AG04450 (cell line): ENCODE measurements at regions not wholly inside any gene's neighbourhood (a gene's known extent, or its start where the extent isn't known, plus 50 kb on each side); places are given as distances from the start of the nearest gene placed in this dataset.
"Not testable (repeated sequence)": the region's sequence is repeated elsewhere in the genome, so short reads cannot be mapped to it uniquely, and the experiment has no call there.

Experiments
- CTCF ChIA-PET: fragments of 300-600, 350-600 bp; formaldehyde crosslinking; extraction: SDS; loops from one replicate; lab custom pipeline; 2022; ENCODE audit warnings: antibody characterized with exemption, inconsistent platforms; lab: Charles Lee
- POLR2A ChIA-PET: fragments of 350-600 bp; formaldehyde crosslinking; extraction: SDS; loops from one replicate; lab custom pipeline; 2021; ENCODE audit warnings: antibody characterized with exemption, inconsistent platforms; lab: Yijun Ruan, JAX
- DNase-seq: peaks from one replicate; pipeline ENCODE4 v3.0.0-alpha.2; 2011; ENCODE audit warnings: low read depth, low spot score
- H3K27ac ChIP-seq: one replicate; pipeline ENCODE4 v1.5.1; 2012; ENCODE audit warnings: low read depth, low read length, control low read depth
- H3K27me3 ChIP-seq: one replicate; pipeline ENCODE4 v1.6.0; 2012; ENCODE audit warnings: low read length; ENCODE audit not compliant: control insufficient read depth, insufficient read depth
- H3K4me3 ChIP-seq: 2 replicates; pipeline ENCODE4 v1.5.1; 2011; ENCODE audit warnings: mild to moderate bottlenecking, low read depth, low read length, control low read depth
- H3K9me3 ChIP-seq: 2 replicates; pipeline ENCODE4 v1.5.1; 2012; ENCODE audit warnings: low read length; ENCODE audit not compliant: control insufficient read depth, insufficient read depth
- CTCF ChIP-seq: IDR thresholded peaks from 2 replicates; pipeline ENCODE4 v1.5.1; 2011; ENCODE audit warnings: low read depth, low read length, control low read depth, inconsistent platforms

DNA sequence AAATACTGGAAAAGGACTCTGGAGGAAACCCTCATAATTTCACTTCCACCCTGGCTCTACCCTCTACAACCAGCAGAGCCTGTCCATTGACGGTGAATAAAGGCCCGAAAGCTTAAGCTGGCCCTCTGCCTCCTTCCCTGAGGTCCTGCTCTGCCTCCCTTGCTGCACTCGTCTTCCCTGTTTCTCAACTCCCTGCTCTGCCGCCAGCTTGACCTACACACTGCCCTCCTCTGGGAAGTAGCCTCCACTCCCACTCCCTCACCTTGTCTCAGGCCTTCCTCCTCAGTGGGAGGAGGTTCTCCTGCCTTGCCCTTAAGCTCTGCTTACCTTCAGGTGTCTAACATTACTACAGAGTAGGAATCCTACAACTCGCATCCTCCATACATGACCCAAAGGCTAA, 608.6 kb upstream of the NR3C2 start:
- no peaks in the 10 kb centered on the region for H3K27me3 ChIP-seq
- ChIA-PET CTCF (no interaction called here), POLR2A (no interaction called here)
- no peak for TF ChIP-seq CTCF
- no peak for DNase-seq
- no peak overlapping the region for H3K27ac ChIP-seq
- no peak overlapping the region for H3K4me3 ChIP-seq
- H3K9me3 ChIP-seq: no peaks in the 10 kb centered on the region

- CTCF ChIA-PET: no interaction called here
- Histone ChIP-seq H3K9me3 (no peaks in the 10 kb centered on the region), H3K27ac (no peak overlapping the region), H3K27me3 (no peaks in the 10 kb centered on the region), H3K4me3 (no peak overlapping the region)
- DNase-seq: no peak
- POLR2A ChIA-PET: no interaction called here
- no peak for TF ChIP-seq CTCF
These were observed 606.4 kb upstream of the NR3C2 start for GRCh38 chr4:149048451-149049143.

- no peak overlapping the region for H3K4me3 ChIP-seq
- ChIA-PET CTCF (no interaction called here), POLR2A (no interaction called here)
- no peaks in the 10 kb centered on the region for H3K9me3 ChIP-seq
- TF ChIP-seq CTCF: no peak
- H3K27ac ChIP-seq: no peak overlapping the region
- no peak for DNase-seq
- H3K27me3 ChIP-seq: no peaks in the 10 kb centered on the region
These were observed 605.2 kb upstream of the NR3C2 start for GRCh38 chr4:149047368-149047767.

DNA sequence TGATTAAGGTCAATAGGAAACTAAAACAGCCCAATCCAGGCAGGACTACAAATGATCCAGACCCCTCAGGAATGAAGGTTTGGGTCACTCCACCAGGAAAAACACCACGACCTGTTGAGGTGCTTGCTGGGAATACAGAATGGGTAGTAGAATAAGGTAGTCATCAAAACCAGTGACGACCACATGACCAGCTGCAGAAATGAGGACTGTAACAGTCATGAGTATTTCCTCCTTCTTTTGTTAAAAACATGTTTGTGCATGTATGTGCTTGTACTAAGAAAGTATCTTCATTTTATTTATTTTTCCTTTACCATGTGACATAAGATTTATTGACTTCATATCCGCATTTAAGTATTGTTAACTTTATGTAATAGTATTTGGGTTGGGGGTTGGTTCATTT, 603.5 kb upstream of the NR3C2 start:
- no peak for TF ChIP-seq CTCF
- Histone ChIP-seq H3K27ac (no peak overlapping the region), H3K9me3 (no peaks in the 10 kb centered on the region), H3K27me3 (no peaks in the 10 kb centered on the region), H3K4me3 (no peak overlapping the region)
- POLR2A ChIA-PET: no interaction called here
- DNase-seq: no peak
- CTCF ChIA-PET: no interaction called here

GRCh38 chr4:149039786-149040185, 597.6 kb upstream of the NR3C2 start:
- DNase-seq, POLR2A ChIA-PET: not testable (repeated sequence)

More at GRCh38 chr4:149039786-149040185, 597.6 kb upstream of the NR3C2 start:
- H3K27ac ChIP-seq, H3K27me3 ChIP-seq, CTCF ChIA-PET, H3K9me3 ChIP-seq, H3K4me3 ChIP-seq: not testable (repeated sequence)
